A673 (cell line): ENCODE measurements at regions not wholly inside any gene's neighbourhood (a gene's known extent, or its start where the extent isn't known, plus 50 kb on each side); places are given as distances from the start of the nearest gene placed in this dataset.

Source experiments
- BruUV-seq: library from RNA; stranded (reverse); fragments of 400-500 nt; replicated peaks from 2 replicates; lab custom pipeline; 2021; lab: Mats Ljungman, UMichigan
- CTCF ChIA-PET: fragments of 300-600 bp; sonication (Branson Sonifier 250); formaldehyde crosslinking; loops from one replicate; lab custom pipeline; 2022; ENCODE audit warnings: antibody characterized with exemption; lab: Charles Lee
- POLR2A ChIA-PET: fragments of 300-600 bp; sonication (Branson Sonifier 250); formaldehyde crosslinking; loops from one replicate; lab custom pipeline; 2022; ENCODE audit warnings: antibody characterized with exemption; ENCODE audit not compliant: low non-redundant PET; lab: Charles Lee
- DNase-seq: peaks from one replicate; pipeline ENCODE4 v3.0.0-alpha.2; 2015; ENCODE audit warnings: low spot score
- H3K27ac ChIP-seq: fragments of 200-600 bp; sonication (generic); 2 replicates; pipeline ENCODE4 v1.5.1; 2016; ENCODE audit warnings: mixed run types, low read depth, mild to moderate bottlenecking, mixed read lengths, antibody characterized with exemption, low read length; ENCODE audit not compliant: poor library complexity, severe bottlenecking
- H3K27me3 ChIP-seq: fragments of 200-600 bp; sonication (generic); replicated peaks from 2 replicates; pipeline ENCODE4 v1.6.1; 2017; ENCODE audit warnings: mixed run types, low read depth, mild to moderate bottlenecking, mixed read lengths, antibody characterized with exemption, low read length; ENCODE audit not compliant: insufficient read depth, poor library complexity
- H3K36me3 ChIP-seq: fragments of 200-600 bp; sonication (generic); 2 replicates; pipeline ENCODE4 v1.6.1; 2016; ENCODE audit warnings: mixed run types, mild to moderate bottlenecking, mixed read lengths, antibody characterized with exemption, low read length; ENCODE audit not compliant: insufficient read depth, poor library complexity, severe bottlenecking
- H3K4me1 ChIP-seq: fragments of 200-600 bp; sonication (generic); 2 replicates; pipeline ENCODE4 v1.6.1; 2017; ENCODE audit warnings: mixed run types, mild to moderate bottlenecking, mixed read lengths, antibody characterized with exemption, low read length; ENCODE audit not compliant: insufficient read depth, poor library complexity, severe bottlenecking
- H3K4me3 ChIP-seq: fragments of 200-600 bp; sonication (generic); 2 replicates; pipeline ENCODE4 v1.5.1; 2016; ENCODE audit warnings: low read depth, mixed run types, mild to moderate bottlenecking, mixed read lengths, low read length; ENCODE audit not compliant: poor library complexity, severe bottlenecking
- H3K9me3 ChIP-seq: fragments of 200-600 bp; sonication (generic); 2 replicates; pipeline ENCODE4 v1.6.1; 2016; ENCODE audit warnings: mixed run types, low read depth, mild to moderate bottlenecking, mixed read lengths, antibody characterized with exemption, low read length; ENCODE audit not compliant: poor library complexity, severe bottlenecking
- EZH2 ChIP-seq: fragments of 200-600 bp; sonication (generic); IDR thresholded peaks from 2 replicates; pipeline ENCODE4 v1.6.1; 2017; ENCODE audit warnings: borderline replicate concordance, low read depth, mild to moderate bottlenecking, mixed read lengths, antibody characterized with exemption, low read length; ENCODE audit not compliant: poor library complexity, severe bottlenecking
- intact Hi-C: fragments of 100-400 bp; cut with micrococcal nuclease; formaldehyde crosslinking; loops from one replicate; pipeline ENCODE4 v1.10.0; 2022; ENCODE audit not compliant: unreplicated experiment
- TF ChIP-seq, protein P1 (sequence below): fragments of 300-800, 200-600 bp; sonication (generic); conservative IDR thresholded peaks from 2 replicates; pipeline ENCODE4 v1.5.1; 2017; ENCODE audit warnings: low read depth, mild to moderate bottlenecking, antibody characterized with exemption, low read length, moderate library complexity, mixed read lengths

DNA sequence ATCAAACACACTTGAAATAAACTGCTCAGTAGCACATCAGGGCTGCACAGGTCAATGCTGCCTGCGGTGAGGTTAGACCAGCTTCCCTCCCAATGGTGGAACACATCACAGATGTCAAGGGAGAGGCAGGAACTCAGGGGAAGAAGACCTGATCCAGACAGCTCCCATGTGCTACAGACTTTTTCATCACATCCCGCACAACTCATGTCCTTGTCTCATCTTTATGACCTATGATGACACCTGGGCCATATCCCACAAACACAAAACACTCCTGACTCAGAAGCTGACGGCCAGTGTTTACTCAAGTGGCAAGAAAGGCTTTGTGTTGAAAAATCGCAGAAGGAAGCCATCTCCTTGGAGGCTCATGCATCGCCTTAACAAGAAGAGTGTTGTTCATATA, 91.6 kb downstream of the HTR5A start:
- H3K9me3 ChIP-seq, result no peaks in the 10 kb centered on the region
- no peaks in the 10 kb centered on the region for H3K4me1 ChIP-seq
- H3K36me3 ChIP-seq, result no peaks in the 10 kb centered on the region
- no peak for DNase-seq
- H3K27me3 ChIP-seq, result peaks cover 54% of the 10 kb centered on the region
- intact Hi-C loops, result no loop called here
- no peak for TF ChIP-seq EZH2
- TF ChIP-seq, protein P1, sequence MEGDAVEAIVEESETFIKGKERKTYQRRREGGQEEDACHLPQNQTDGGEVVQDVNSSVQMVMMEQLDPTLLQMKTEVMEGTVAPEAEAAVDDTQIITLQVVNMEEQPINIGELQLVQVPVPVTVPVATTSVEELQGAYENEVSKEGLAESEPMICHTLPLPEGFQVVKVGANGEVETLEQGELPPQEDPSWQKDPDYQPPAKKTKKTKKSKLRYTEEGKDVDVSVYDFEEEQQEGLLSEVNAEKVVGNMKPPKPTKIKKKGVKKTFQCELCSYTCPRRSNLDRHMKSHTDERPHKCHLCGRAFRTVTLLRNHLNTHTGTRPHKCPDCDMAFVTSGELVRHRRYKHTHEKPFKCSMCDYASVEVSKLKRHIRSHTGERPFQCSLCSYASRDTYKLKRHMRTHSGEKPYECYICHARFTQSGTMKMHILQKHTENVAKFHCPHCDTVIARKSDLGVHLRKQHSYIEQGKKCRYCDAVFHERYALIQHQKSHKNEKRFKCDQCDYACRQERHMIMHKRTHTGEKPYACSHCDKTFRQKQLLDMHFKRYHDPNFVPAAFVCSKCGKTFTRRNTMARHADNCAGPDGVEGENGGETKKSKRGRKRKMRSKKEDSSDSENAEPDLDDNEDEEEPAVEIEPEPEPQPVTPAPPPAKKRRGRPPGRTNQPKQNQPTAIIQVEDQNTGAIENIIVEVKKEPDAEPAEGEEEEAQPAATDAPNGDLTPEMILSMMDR, result no peak
- H3K4me3 ChIP-seq, result no peak overlapping the region
- POLR2A ChIA-PET, result no interaction called here
- CTCF ChIA-PET, result no interaction called here
- BruUV-seq, result no TSS peak
- H3K27ac ChIP-seq, result no peak overlapping the region

DNA sequence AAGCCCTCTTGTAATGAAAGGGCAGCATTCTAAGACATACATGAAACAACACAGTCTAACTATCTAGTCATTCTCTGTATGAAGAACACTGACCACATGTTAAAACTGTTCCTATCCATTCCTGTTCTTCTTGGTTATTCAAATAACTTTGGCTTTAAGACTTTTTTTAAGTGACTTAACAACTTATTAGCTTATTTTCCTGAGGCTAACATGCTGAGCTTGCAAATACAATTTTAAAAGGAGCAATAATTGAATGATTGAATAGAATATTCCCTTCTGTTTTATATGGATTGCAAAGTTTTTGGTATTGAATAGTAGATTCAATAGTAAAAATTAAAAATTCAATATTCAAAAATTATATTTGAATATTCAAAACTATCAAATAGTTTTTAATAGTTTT, 92.3 kb downstream of the HTR5A start:
- no TSS peak for BruUV-seq
- CTCF ChIA-PET, result no interaction called here

DNA sequence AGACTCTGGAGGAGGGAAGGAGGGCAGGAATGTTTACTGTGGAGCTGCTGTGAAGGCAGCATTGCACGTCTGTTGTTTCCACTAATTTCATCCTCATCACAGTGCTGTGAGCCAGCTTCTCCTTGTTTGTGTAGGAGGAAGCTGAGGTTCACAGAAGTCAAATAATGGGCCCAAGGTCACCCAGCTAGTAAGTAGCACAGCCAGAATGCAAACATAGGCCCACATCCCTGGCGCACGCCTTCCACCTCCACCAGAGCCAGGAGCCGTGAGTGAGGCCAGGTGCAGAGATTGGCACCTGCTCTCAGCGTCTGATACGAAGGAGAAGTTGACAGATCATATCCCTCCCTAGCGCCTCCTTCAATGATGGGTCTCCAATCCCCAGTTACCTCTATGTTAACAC, 93.6 kb downstream of the HTR5A start:
- no TSS peak for BruUV-seq
- Histone ChIP-seq H3K27ac (no peak overlapping the region), H3K9me3 (no peaks in the 10 kb centered on the region), H3K4me1 (no peaks in the 10 kb centered on the region), H3K4me3 (no peak overlapping the region), H3K27me3 (peaks cover 53% of the 10 kb centered on the region), H3K36me3 (no peaks in the 10 kb centered on the region)
- TF ChIP-seq, protein P1, result no peak
- TF ChIP-seq EZH2, result no peak
- CTCF ChIA-PET, result no interaction called here
- POLR2A ChIA-PET, result no interaction called here
- intact Hi-C loops, result no loop called here
- no peak for DNase-seq

More for the DNA sequence above, 92.3 kb downstream of the HTR5A start:
- Histone ChIP-seq H3K27me3 (peaks cover 53% of the 10 kb centered on the region), H3K9me3 (no peaks in the 10 kb centered on the region), H3K4me3 (no peak overlapping the region), H3K27ac (no peak overlapping the region), H3K4me1 (no peaks in the 10 kb centered on the region), H3K36me3 (no peaks in the 10 kb centered on the region)
- intact Hi-C loops, result no loop called here
- POLR2A ChIA-PET, result no interaction called here
- TF ChIP-seq, protein P1, result no peak
- no peak for TF ChIP-seq EZH2
- DNase-seq, result no peak
